NCI-H1092 (cell line): ENCODE measurements at regions not wholly inside any gene's neighbourhood (a gene's known extent, or its start where the extent isn't known, plus 50 kb on each side); places are given as distances from the start of the nearest gene placed in this dataset.

ENCODE experiments used
- DNase-seq: peaks from one replicate; lab custom pipeline; 2025; lab: John Stamatoyannopoulos, UW

GRCh38 chr10:124302951-124303505, 115.7 kb downstream of the OAT start:
- DNase-seq = no peak

GRCh38 chr10:124301736-124302135, 117.0 kb downstream of the OAT start:
- DNase-seq = no peak

- no peak for DNase-seq
Measured at GRCh38 chr10:124300735-124301134, 118.0 kb downstream of the OAT start.

GRCh38 chr10:124300224-124300623, 118.5 kb downstream of the OAT start:
- DNase-seq = no peak

GRCh38 chr10:124299696-124300095, 119.0 kb downstream of the OAT start:
- DNase-seq = no peak

GRCh38 chr10:124298891-124299290, 119.8 kb downstream of the OAT start:
- no peak for DNase-seq

GRCh38 chr10:124296813-124297788, 121.6 kb downstream of the OAT start:
- DNase-seq = no peak

GRCh38 chr10:124296121-124296812, 122.5 kb downstream of the OAT start:
- DNase-seq = peak; percentile 66

- no peak for DNase-seq
Measured at GRCh38 chr10:124294811-124295770, 123.6 kb downstream of the OAT start.

GRCh38 chr10:124293616-124294449, 124.9 kb downstream of the OAT start:
- DNase-seq = no peak

- no peak for DNase-seq
Measured at GRCh38 chr10:124292911-124293615, 125.7 kb downstream of the OAT start.

- no peak for DNase-seq
Measured at GRCh38 chr10:124291001-124291701, 127.6 kb downstream of the OAT start.

- no peak for DNase-seq
Measured at GRCh38 chr10:124289851-124290795, 128.6 kb downstream of the OAT start.

- DNase-seq = no peak
Measured at GRCh38 chr10:124288928-124289850, 129.5 kb downstream of the OAT start.

GRCh38 chr10:124288486-124288885, 130.2 kb downstream of the OAT start:
- DNase-seq = no peak

- DNase-seq = no peak
Measured at GRCh38 chr10:124287791-124288190, 130.9 kb downstream of the OAT start.

GRCh38 chr10:124287071-124287685, 131.5 kb downstream of the OAT start:
- DNase-seq = no peak
